ENCODE measurements at regions not wholly inside any gene's neighbourhood (a gene's known extent, or its start where the extent isn't known, plus 50 kb on each side); places are given as distances from the start of the nearest gene placed in this dataset.

GRCh38 chr10:10961072-10961471, 56.6 kb upstream of the CELF2 start:
- TF ChIP-seq CTCF (IDR thresholded peaks at IDR 0.05; ENCODE audit: low read length) (no peak), EZH2 (IDR thresholded peaks at IDR 0.05; ENCODE audit: borderline replicate concordance, low read length) (no peak)
